ENCODE measurements at regions not wholly inside any gene's neighbourhood (a gene's known extent, or its start where the extent isn't known, plus 50 kb on each side); places are given as distances from the start of the nearest gene placed in this dataset.

GRCh38 chr6:56890066-56890465 is 64.8 kb upstream of the BEND6 start:
- H3K4me1 Mint-ChIP-seq (ENCODE audit: insufficient read depth, unreplicated experiment) = peaks cover 6% of the 10 kb centered on the region
- no peak overlapping the region for H3K27ac Mint-ChIP-seq (ENCODE audit: low read depth, unreplicated experiment)
- no peak overlapping the region for H3K4me3 Mint-ChIP-seq (ENCODE audit: unreplicated experiment)
- ChIA-PET CTCF (interaction anchor here (0.5 to 1.5 kb wide), 2 partner anchors 131 to 140 kb away, joined by 4 to 7 read pairs; no protein-coding TSS in a partner anchor), POLR2A (interaction anchor here (0.8 to 1.2 kb wide), 3 partner anchors 14 to 21 kb away, joined by 3 read pairs; no protein-coding TSS in a partner anchor)
- BruUV-seq (replicated peaks) = no TSS peak
- DNase-seq (ENCODE audit: unreplicated experiment) = no peak
- intact Hi-C loops (cut with micrococcal nuclease) = no loop called here
- no peak for TF ChIP-seq CTCF (IDR thresholded peaks at IDR 0.05; ENCODE audit: unreplicated experiment)
- no peaks in the 10 kb centered on the region for H3K27me3 Mint-ChIP-seq (ENCODE audit: insufficient read depth, unreplicated experiment)
- H3K9me3 Mint-ChIP-seq (ENCODE audit: unreplicated experiment) = no peaks in the 10 kb centered on the region
- H3K36me3 Mint-ChIP-seq (ENCODE audit: insufficient read depth, unreplicated experiment) = peaks cover 5% of the 10 kb centered on the region

- Mint-ChIP-seq H3K36me3 (ENCODE audit: insufficient read depth, unreplicated experiment) (peaks cover 5% of the 10 kb centered on the region), H3K4me1 (ENCODE audit: insufficient read depth, unreplicated experiment) (peaks cover 6% of the 10 kb centered on the region), H3K4me3 (ENCODE audit: unreplicated experiment) (no peak overlapping the region), H3K9me3 (ENCODE audit: unreplicated experiment) (no peaks in the 10 kb centered on the region), H3K27ac (ENCODE audit: low read depth, unreplicated experiment) (no peak overlapping the region), H3K27me3 (ENCODE audit: insufficient read depth, unreplicated experiment) (no peaks in the 10 kb centered on the region)
- intact Hi-C loops (cut with micrococcal nuclease) = no loop called here
- ChIA-PET CTCF (interaction anchor here (0.6 to 5.3 kb wide), 2 partner anchors 13 to 28 kb away, joined by 3 to 41 read pairs; no protein-coding TSS in a partner anchor), POLR2A (no interaction called here)
- TF ChIP-seq CTCF (IDR thresholded peaks at IDR 0.05; ENCODE audit: unreplicated experiment) = no peak
- DNase-seq (ENCODE audit: unreplicated experiment) = no peak
- BruUV-seq (replicated peaks) = no TSS peak
Observed at GRCh38 chr6:56889492-56889891, 65.4 kb upstream of the BEND6 start.

- Mint-ChIP-seq H3K27ac (ENCODE audit: low read depth, unreplicated experiment) (no peak overlapping the region), H3K4me1 (ENCODE audit: insufficient read depth, unreplicated experiment) (peaks cover 6% of the 10 kb centered on the region), H3K9me3 (ENCODE audit: unreplicated experiment) (no peaks in the 10 kb centered on the region), H3K27me3 (ENCODE audit: insufficient read depth, unreplicated experiment) (no peaks in the 10 kb centered on the region), H3K36me3 (ENCODE audit: insufficient read depth, unreplicated experiment) (peaks cover 5% of the 10 kb centered on the region), H3K4me3 (ENCODE audit: unreplicated experiment) (no peak overlapping the region)
- POLR2A ChIA-PET = interaction anchor here (0.8 kb wide), 1 partner anchor 135 kb away, joined by 3 read pairs; no protein-coding TSS in a partner anchor
- no peak for DNase-seq (ENCODE audit: unreplicated experiment)
- no TSS peak for BruUV-seq (replicated peaks)
- intact Hi-C loops (cut with micrococcal nuclease) = no loop called here
- TF ChIP-seq CTCF (IDR thresholded peaks at IDR 0.05; ENCODE audit: unreplicated experiment) = no peak
- CTCF ChIA-PET = interaction anchor here (1.3 to 5.3 kb wide), 3 partner anchors 14 to 428 kb away, joined by 3 to 41 read pairs (median 5); partner anchors contain the start of gene PRIM2
Observed at GRCh38 chr6:56888687-56889086, 66.2 kb upstream of the BEND6 start.

- ChIA-PET POLR2A (no interaction called here), CTCF (interaction anchor here (1.8 to 5.3 kb wide), 2 partner anchors 15 to 430 kb away, joined by 5 to 41 read pairs; partner anchors contain the start of gene PRIM2)
- Mint-ChIP-seq H3K27me3 (ENCODE audit: insufficient read depth, unreplicated experiment) (no peaks in the 10 kb centered on the region), H3K4me3 (ENCODE audit: unreplicated experiment) (no peak overlapping the region), H3K36me3 (ENCODE audit: insufficient read depth, unreplicated experiment) (peaks cover 2% of the 10 kb centered on the region), H3K4me1 (ENCODE audit: insufficient read depth, unreplicated experiment) (peaks cover 6% of the 10 kb centered on the region), H3K9me3 (ENCODE audit: unreplicated experiment) (no peaks in the 10 kb centered on the region), H3K27ac (ENCODE audit: low read depth, unreplicated experiment) (no peak overlapping the region)
- no peak for DNase-seq (ENCODE audit: unreplicated experiment)
- intact Hi-C loops (cut with micrococcal nuclease) = no loop called here
- no peak for TF ChIP-seq CTCF (IDR thresholded peaks at IDR 0.05; ENCODE audit: unreplicated experiment)
- BruUV-seq (replicated peaks) = no TSS peak
Observed at GRCh38 chr6:56887086-56887485, 67.8 kb upstream of the BEND6 start.

Measured in MCF 10A (cell line).